GM19328 (cell line): ENCODE measurements at regions not wholly inside any gene's neighbourhood (a gene's known extent, or its start where the extent isn't known, plus 50 kb on each side); places are given as distances from the start of the nearest gene placed in this dataset.

Source experiments
- ATAC-seq: cut with Tn5 transposase; IDR thresholded peaks from one replicate; pipeline ENCODE4 v1.9.1; 2021; ENCODE audit warnings: mild to moderate bottlenecking, moderate library complexity; ENCODE audit not compliant: unreplicated experiment

GRCh38 chr18:40415176-40415791 lies 1539.8 kb upstream of the PIK3C3 start:
- ATAC-seq: no peak

- no peak for ATAC-seq
Observed at GRCh38 chr18:40414155-40414754, 1540.8 kb upstream of the PIK3C3 start.

- no peak for ATAC-seq
Observed at GRCh38 chr18:40413160-40413559, 1541.9 kb upstream of the PIK3C3 start.

- ATAC-seq: no peak
Observed at GRCh38 chr18:40412410-40412809, 1542.6 kb upstream of the PIK3C3 start.

DNA sequence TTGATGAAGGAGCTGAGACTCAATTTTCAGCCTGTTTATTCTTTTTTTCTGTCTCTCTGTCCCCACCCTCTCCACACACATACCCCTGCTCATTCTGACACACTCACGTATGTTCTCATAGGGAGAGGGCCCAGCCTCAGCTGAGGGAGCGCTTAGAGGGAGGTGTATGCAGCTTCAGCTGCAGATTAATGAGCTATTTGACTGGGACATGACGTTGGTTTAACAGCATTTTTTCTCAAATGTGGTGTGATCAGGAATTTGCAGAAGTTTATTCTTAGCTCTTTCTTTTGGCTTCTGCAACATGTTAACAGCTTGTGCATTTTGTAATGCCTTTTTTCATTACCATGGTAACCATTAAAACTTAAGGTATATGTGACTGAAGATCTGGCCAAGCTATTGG lies 1547.1 kb upstream of the PIK3C3 start:
- ATAC-seq: no peak

DNA sequence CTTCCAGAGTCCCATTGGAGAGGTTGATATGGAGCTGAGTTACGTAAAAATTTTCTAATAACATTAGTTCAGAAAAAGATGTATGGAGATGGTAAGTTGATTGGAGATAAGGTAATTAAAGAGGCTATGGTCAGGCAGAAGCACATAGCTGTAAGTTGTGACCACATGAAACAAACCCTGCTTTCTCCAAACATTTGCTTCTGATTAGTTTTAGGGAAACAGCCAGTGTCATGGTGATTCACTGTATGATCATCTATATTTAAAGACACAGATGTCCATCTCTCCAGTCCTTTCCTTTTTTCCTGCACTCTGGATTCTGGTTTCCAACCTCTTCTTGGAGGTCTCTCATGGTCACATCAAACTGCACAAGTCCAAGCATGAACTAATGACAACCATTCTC lies 1550.8 kb upstream of the PIK3C3 start:
- ATAC-seq: no peak

DNA sequence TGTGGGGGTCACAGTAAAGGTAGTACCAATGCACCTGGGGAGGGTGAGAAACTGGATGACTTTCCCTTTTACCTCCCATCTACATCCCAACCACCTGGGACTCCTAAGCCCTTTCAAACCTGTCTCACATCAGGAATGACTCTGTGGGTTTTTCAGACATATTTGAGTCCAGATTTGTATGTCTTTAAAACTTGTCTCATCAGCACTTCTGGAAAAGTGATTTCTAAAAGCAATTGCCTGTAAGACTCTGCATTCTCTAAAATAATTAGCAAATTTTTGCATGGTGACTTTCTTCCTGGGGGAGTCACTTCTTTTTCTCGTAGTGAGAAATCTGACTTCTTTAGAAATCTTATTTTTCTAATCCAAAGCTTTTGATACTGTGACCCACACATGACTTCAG lies 1553.0 kb upstream of the PIK3C3 start:
- ATAC-seq: no peak

DNA sequence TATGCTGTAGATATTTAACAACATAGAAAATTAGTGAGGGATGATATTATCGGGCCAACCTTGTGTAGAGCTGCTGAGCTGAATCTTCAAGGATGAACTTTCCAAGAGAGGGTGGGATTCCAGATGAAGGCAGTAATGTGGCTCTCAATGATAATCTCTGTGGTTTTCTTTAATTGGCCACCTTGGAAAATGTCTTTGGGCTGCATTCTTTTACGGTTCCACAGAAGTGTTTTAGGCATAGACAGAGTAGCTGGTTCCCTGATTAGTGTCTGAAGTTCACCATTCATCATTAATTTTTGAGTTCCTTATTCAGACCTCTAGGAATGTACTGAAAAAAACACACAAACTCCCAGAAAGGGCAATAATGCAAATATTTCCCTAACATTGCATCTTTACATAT lies 1566.9 kb upstream of the PIK3C3 start:
- no peak for ATAC-seq

DNA sequence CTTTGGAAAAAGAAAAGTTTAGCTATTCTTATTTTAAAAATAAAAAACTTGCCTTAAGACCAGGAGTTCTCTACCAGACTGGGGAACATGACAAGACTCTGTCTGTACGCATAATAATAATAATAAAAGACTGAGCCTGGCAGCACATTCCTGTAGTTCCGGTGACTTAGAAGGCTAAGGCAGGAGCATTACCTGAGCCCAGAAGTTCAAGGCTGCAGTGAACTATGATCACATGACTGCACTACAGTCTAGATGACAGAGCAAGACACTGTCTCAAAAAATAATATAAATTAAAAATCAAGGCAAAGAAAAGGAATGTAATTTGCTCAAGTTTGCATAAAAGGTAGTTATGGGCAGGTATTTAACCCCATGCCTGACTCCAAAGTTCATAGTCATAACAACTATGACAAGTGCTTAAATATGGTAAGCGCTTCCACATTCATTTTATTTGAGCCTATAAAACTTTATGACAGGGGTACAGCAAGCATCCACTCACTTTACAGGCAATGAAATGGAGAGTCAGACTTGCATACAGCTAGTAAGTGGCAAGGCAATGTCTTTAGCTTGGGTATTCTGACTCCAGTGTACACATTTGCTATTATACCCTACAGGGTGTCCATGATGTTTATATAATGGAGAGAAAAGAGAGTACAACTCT lies 1567.8 kb upstream of the PIK3C3 start:
- no peak for ATAC-seq

- ATAC-seq: no peak
Observed at GRCh38 chr18:40382197-40382596, 1572.8 kb upstream of the PIK3C3 start.

GRCh38 chr18:40380686-40381439 lies 1574.2 kb upstream of the PIK3C3 start:
- no peak for ATAC-seq

- no peak for ATAC-seq
Observed at GRCh38 chr18:40375837-40376236, 1579.2 kb upstream of the PIK3C3 start.

- no peak for ATAC-seq
Observed at GRCh38 chr18:40371673-40372072, 1583.4 kb upstream of the PIK3C3 start.

- no peak for ATAC-seq
Observed at GRCh38 chr18:40367576-40367975, 1587.5 kb upstream of the PIK3C3 start.

- no peak for ATAC-seq
Observed at GRCh38 chr18:40366521-40366920, 1588.5 kb upstream of the PIK3C3 start.

GRCh38 chr18:40365526-40365925 lies 1589.5 kb upstream of the PIK3C3 start:
- no peak for ATAC-seq

- ATAC-seq: no peak
Observed at GRCh38 chr18:40360558-40360957, 1594.5 kb upstream of the PIK3C3 start.

- ATAC-seq: no peak
Observed at GRCh38 chr18:40357536-40357935, 1597.5 kb upstream of the PIK3C3 start.

- ATAC-seq: no peak
Observed at GRCh38 chr18:40356168-40356567, 1598.9 kb upstream of the PIK3C3 start.

- no peak for ATAC-seq
Observed at GRCh38 chr18:40355726-40356125, 1599.3 kb upstream of the PIK3C3 start.

DNA sequence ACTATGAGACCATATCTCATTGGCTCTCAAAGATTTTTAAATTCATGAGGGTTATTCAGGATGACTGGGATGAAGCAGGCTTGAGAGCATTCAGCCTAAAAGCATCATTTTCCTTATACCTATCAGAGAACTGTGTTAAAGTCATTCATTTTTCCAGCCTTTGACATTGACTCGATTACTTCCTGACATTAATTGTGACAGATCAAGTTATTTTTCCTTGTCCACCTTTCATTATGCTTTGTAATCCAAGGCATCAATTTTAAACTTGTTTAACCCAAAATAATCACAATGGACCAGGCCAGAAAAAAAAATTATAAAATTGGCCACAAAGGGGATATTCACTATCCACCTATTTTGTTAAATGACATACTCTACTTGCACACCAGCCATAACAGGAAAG lies 1606.8 kb upstream of the PIK3C3 start:
- no peak for ATAC-seq

GRCh38 chr18:40347261-40347660 lies 1607.8 kb upstream of the PIK3C3 start:
- ATAC-seq: no peak
